HG03108 (cell line): ENCODE measurements at regions not wholly inside any gene's neighbourhood (a gene's known extent, or its start where the extent isn't known, plus 50 kb on each side); places are given as distances from the start of the nearest gene placed in this dataset.
"Not testable (repeated sequence)": the region's sequence is repeated elsewhere in the genome, so short reads cannot be mapped to it uniquely, and the experiment has no call there.

Experiments used
- ATAC-seq: cut with Tn5 transposase; IDR thresholded peaks from one replicate; pipeline ENCODE4 v1.9.1; 2021; ENCODE audit warnings: moderate library complexity; ENCODE audit not compliant: unreplicated experiment

DNA sequence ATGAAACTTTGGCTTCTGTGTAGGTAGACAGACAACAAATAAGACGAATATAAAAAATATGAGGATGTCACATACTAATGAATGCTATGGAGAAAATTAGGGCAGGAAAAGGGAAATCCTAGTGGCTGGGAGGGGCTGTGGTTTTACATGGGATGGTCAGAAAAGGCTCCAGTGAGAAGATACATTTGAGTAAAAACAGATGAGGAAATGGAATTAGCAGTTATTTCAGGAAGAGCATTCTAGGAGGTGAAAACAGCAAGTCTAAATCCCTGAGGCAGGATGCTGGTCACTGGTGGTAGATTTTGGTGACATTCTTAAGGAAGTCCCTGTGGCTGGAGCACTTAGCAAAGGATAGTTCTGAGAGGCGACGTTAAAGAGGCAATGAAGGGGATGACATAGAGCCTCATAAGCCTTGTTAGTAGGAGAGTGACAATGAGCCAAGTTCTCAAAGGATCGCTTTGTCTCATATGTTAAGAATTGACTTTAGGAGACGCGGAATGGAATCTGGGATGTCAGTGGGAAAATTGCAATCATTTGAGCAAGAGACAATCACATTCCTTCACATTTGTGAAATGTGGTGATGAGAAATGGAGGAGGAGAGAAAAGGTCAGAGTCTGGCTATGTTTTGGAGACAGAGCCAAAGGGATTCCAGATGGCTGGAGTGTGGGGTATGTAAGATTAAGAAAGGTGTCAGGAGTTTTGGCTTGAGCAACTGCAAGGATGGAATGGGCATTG, 384.7 kb upstream of the FZD8 start:
- no peak for ATAC-seq

DNA sequence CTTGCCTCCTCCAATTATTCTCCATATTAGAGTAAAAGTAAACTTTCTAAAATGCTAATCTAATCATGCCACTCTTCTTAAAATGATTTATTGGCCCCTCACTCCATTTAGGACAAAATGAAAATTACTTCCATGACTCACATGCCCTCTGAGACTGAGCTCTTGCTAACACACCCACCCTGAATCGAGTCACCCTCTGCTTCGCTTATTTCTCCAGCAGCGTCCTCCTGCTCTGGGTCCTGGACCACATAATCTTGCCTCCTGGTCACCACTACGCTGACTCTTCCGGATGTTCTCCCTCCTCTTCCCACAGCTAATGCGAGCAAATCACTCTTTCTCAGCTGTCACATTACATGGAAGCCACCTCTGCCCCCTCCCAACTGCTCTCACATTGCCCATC, 384.0 kb upstream of the FZD8 start:
- no peak for ATAC-seq

DNA sequence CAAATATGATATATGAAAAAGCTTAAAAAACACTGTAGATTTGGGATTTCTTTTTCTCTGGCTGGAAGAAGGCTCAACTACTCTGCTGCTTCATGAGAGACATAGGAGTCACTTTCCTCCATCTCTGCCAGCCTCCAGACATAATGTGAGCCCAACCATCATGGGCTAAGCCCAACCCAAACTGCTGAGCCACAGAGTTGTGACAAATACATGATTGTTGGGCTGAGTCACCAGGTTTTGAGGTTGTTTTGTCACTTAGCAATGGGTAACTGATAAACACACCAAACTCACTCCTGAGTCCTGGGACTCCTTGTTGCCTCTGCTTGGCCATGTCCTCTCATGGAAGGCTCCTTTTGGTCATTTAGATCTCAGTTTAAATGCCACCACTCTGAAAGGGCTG, 381.8 kb upstream of the FZD8 start:
- no peak for ATAC-seq

DNA sequence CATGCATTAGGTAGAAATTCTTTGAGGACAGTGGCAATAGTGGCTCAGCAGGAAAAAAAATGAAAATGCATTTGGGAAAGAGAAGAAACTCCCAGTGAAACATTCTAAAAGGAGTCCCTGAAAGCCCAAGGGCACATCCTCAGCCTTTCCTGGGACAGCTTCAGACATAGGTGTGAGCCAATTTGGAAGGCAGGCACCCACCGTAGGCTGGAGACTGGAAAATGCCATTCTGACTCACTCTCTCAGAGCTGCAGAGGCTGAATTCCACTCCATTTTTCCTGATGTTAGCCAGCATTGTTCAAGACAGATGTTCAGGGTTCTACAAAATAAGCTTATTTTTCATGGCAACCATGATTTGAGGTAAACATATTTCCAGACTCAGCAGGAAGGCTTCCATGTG, 379.0 kb upstream of the FZD8 start:
- no peak for ATAC-seq

DNA sequence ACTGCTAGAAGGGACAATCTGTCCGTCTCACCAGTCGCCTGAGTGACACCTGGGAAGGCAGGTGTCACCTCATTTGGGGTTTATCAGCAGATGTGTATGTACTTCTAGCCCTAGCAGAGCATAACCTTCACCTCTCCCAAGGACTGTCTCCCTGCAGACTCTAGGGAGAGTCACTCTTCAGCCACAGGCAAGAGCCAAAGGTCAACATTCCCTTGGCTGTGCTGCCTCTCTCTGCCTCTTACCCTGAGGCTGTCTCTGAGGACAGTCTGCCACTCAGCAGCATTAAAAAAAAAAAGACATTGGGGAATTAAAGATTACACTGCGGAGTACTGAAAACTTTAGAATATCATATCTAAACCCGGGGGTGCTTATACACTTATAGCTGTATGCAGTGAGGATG, 377.7 kb upstream of the FZD8 start:
- ATAC-seq = no peak

DNA sequence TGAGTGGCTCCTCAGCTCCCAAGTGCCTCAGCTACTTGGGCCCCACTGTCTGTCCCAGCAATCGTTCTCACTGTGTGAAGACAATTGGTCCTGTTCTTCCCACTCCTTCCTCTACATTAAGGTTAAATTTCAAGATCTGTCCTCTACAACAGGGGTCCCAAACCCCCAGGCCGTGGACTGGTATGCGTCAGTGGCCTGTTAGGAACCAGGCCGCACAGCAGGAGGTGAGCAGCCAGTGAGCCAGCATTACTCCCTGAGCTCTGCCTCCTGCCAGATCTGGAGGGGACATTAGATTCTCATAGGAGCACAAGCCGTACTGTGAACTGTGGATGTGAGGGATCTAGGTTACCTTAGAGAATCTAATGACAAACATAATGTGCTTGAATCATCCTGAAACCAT, 376.9 kb upstream of the FZD8 start:
- ATAC-seq = no peak

DNA sequence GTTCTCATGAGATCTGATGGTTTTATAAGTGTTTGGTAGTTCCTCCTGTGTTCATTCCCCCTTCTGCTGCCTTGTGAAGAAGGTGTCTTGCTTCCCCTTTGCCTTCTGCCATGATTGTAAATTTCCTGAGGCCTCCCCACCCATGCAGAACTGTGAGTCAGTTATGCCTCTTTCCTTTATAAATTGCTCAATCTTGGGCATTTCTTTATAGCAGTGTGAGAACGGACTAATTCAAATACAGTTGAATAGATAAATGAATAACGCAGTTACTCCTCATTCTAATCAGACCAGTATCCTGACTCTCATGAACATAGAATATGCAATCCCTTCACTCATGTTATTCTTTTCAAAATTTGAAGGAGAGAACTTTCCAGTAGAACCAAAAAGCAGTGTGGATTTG, 375.0 kb upstream of the FZD8 start:
- ATAC-seq = no peak

DNA sequence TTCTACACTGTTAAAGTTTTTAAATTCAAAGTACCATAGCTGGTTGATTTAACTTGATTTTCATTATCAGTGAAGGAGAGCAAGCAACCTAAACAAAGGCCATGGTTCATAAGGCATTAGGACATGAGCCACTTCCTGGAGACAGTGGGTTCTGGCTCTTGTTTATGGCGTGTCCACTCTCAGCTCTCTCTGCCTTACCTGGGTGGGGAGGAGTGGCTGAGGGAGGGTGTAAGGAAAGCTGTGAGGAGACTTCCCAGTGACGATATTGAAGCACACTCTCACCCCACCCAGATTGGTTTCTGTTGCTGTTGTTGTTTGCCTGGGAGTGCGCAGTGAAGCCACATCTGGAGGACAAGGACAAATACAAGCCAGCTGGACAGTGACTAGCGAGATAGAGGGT, 365.3 kb upstream of the FZD8 start:
- no peak for ATAC-seq

DNA sequence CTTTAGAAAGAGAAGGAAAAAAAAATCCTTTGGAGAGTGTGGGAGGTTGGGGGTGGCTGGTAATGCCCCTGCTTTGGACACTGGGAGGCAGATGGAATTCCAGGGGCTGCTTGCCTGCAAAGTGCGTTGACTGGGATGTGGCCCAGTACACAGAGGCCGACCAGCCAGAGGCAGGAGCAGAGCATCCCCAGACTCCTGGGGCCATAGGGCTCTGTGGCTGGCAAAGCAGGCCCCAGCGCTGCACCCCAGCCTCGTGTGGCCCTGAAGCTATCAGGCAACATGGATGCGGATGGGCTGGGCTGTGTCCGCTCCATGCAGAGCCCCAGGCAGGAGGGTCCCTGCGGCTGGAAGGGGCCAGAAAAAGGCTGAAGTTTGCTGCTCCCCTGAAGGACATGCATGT, 361.6 kb upstream of the FZD8 start:
- ATAC-seq = no peak

DNA sequence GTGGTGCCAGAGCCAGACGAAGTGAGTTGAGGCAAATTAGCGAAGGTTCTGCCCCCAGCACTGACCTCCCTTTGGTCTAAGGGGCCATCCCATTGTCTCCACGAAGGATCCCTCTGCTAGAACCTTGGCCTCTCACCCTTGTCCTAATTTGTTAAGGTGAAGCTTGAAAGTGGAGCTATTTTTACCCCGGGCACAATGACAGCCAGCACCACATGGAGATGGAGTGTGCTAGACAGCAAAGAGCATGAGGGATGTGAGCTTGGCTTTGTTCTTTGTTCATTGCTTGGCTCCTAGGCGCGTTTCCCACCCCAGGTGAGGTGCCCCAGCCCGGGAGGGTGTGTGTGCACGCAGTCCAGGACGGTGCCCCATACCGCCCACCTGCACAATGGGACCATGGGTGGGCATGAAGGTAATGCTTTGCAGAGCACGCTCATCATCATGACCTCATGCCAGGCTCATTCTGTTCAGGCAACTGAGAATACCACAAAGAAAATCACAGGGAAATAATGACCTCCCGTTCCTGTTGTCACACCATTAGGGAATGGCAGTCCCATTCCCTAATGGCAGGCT, 361.0 kb upstream of the FZD8 start:
- no peak for ATAC-seq

DNA sequence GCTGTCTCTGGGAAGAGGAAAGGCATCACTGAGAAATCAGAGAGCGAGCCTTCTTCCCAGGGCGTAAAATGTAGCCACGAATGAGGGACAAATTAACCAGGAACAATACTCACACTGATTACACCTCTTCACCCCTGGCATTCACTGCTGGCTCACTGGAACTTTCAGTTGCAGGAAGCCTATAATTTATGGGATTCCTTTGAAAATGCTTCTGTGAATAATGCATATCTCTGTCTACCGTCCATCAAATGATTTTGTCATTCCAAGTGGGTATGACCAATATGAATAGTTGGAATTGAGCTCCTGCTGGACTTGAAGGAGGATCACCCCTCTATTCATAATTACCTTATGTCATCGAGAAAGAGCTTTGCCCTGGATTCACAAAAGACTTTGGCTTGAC, 360.3 kb upstream of the FZD8 start:
- ATAC-seq = no peak

DNA sequence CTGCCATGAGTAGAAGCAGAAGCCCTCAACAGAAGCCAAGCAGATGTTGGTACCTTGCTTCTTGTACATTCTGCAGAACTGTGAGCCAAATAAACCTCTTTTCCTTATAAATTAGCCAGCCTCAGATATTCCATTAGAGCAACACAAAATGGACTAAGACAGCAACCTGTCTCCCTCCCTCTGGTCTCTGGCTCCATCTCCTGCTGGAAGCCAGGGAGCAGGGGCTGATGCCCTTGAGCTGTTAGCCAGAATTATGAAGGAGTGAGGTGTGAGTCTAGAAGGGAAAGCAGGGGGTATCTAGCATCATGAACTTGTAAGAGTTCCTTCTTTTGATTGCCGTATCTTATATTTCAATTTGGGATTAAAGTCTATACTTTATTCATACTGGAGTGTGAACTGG, 358.7 kb upstream of the FZD8 start:
- not testable (repeated sequence) for ATAC-seq

DNA sequence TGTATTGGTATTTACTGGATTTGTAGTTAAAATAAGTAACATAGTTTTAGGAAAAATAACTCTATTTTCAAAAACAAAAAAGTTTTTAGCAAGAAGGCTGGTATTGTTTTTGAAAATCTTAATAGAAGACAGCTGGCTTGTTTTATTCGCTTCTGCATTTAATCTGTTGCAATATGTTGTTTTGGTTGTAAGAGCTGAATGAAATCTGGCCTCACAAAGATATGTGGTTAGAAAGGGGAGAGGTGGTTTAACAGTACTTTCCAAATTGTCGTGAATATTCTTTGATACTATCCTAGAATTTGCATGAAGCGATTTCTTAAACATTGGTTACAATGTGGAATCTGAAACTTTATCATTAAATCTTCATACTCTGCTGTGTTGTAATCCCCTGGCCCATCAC, 355.9 kb upstream of the FZD8 start:
- no peak for ATAC-seq

DNA sequence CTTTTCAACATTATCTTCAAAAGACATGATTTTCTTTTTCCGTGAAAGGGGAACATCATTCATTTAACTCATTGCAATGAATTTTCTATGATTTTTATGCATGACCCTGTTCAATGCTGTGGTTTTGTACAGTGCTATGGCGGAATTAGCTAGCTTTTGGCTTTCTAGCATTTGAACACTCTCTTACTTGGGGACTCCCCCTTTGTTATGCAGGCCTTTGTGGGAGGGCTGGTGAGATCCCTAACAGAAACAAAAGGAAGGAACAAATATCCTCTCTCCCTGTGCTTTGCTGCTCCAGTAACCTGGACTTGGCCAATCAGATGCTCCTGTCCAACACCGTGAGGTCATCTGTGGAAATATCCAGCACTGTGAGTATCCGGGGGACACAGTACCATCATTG, 353.4 kb upstream of the FZD8 start:
- no peak for ATAC-seq

DNA sequence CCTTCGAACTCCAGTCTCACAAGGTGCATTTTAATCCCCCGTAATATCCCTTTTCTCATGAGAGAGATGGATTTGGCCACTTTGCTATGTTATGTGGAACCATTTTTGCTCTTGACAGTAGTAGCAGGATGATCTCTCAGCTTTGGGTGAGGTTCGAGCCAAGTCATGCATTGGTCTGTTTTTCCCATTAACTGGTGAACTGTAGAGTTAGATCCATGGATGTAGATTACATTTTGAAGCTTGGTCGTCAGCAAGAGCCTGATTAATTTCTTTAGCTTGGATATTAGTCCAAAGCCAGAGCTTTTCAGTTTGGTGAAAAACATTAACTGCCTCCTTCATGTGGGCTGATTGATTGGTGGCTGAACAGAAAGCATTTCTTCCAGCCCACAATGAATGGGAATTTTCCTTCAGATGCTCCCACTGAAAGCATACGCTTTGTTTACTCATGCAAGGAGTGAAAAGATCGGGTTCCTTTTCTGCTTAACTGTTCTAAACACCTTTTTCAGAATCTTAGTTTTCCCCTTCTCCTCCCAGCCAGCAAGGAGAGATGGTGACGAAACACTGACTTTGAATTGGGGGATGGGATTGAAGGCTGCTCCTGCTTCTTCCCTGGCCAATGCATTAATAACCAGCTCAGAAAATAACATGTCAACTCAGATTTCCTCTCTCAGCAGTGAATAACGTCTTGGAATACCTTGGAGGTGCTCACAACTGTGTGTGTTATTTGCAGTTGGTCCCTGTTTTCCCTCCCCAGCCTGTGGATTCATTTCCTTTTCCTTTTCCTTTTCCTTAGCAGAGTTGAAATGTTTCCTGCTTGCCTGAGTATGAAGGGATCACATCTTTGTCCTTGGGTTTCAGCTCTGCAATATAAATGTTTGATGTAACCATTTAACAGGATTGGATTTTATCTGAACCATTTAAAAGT, 351.8 kb upstream of the FZD8 start:
- ATAC-seq = no peak

DNA sequence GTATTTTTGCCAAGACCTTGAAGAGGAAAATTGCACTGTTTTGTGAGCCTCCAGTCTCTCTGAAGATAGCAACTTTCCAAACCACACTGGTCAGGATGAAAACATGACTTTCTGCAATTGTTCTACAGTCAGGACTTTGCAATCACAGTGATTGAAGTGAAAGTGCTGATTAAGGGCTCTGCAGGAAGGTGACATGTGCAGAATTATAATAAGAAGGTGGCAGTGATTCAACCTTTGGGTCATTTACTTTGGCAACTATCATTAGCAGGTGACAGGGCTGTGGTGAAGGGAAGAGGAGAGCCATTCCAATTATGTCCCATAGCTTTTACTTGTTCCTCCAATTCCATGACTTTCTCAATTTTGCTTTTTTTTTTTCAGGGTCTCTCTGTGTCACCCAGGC, 350.0 kb upstream of the FZD8 start:
- ATAC-seq = no peak

DNA sequence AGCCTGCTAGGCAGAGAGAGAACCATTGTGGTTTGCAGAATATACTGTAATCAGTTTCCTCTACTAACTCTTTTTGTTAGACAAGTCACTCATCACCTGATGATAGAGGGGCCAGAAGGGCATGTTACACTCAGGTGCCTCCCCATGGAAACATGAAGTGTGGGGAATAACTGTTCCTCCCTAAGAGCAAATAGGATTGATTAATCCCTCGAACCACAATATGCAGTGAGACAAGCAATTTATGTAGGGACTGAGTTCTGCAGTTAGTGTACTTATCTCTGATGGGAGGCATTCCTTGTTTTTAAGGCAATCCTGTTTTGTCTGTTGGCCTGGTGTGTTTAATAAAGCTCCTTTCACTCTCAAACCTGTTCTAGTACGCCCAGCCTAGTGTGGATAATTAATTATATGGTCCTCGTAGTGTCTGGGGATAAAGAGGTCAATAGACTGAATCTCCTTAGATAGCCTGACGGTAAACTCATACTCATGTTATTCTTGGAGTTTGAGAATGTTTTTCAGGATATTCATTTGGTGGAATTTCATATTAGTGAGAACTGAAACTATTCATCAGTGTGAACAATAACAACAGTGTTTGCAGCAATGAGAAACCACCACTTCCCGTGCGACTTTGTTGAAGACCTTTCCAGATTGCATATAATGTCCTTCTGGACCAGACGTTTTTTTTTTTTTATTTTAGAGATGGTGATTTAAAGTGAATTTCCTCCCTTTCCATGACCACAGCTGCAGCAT, 344.8 kb upstream of the FZD8 start:
- ATAC-seq = no peak

DNA sequence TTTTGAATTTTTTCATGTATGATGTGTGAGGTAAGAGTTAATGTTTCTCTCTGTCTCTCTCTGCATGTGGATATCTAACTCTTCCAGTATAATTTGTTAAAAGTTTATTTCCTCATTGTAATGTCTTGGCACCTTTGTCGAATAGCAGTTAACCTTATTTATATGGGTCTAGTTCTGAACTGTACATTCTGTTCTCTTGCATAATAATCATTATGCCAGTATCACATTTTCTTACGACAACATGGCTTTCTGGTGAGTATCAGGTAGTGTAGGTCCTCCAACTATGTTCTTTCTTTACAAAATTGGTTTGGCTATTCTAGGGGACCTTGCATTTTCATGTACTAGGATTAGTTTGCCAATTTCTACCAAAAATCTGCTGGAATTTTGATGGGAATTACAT, 337.0 kb upstream of the FZD8 start:
- ATAC-seq = no peak

DNA sequence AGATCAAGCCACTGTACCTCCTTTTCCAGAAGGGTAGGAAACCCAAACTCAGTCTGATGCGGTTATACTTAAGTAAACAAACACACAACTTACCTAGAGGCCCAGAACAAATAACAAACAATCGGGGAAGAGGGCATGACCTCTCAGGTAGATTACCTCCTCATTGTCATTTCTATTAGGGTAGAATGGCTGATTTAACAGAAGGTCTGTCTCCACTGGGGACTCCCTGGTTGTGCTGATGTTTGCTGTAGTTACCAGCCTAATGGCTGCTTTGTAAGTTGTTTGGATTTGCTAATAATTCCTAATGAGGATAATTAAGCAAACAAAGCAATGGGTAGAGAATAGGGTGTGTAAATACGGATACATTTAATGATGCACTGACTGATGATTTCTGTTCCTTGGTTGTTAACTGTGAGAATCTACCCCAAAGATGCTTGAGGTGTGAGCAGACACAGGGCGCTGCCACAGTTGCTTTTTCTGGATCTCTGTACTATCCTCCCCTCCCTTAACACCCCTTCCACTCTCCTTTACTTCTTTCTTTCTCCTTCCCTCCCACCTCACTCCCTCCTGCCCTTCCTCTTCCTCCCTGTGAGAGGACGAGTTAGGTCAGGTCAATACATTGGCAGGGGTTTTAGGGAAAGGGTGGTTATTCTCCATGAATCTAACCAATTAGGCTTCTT, 332.0 kb upstream of the FZD8 start:
- ATAC-seq = not testable (repeated sequence)

DNA sequence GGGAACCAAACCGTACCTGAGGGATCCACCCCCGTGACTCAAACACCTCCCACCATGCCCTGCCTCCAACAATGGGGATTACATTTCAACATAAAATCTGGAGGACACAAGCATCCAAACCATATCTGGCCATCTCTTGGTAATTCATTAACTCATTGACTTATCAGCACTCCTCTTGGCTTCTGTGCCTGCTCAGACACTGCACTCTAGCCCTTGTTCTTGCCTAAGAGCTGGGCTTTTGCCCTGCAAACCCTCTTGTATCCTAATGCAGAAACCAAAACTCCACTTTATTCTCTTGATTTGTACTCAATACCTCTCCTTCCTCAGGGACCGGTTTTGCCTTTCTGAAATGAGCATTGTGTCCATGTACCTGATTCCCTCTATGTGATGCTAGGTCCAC, 330.2 kb upstream of the FZD8 start:
- ATAC-seq = no peak

DNA sequence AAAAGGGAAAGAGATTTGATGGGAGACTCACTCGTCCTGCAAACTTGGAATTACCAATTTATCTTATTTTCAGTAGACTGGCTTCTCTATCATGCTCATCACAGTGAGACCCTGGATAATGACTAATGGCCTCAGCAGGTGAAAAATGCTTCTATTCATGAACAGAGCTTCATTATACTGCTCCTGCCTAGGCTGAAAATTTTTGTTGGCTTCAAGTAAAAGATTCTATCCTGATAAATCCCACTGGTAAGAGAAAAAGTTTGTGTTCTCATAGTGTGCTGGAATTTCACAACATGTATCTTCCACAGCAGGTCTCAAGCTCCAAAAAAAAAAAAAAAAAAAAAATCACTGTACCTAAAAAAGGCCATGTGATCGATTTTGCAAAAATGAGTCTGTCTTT, 329.3 kb upstream of the FZD8 start:
- no peak for ATAC-seq
